ENCODE measurements at regions not wholly inside any gene's neighbourhood (a gene's known extent, or its start where the extent isn't known, plus 50 kb on each side); places are given as distances from the start of the nearest gene placed in this dataset.

- FAIRE-seq = no peak
- no peak for DNase-seq (ENCODE audit: extremely low spot score, insufficient read length, low read depth)
Observed at GRCh38 chr5:60401526-60401925, 298.4 kb downstream of the DEPDC1B start.

DNA sequence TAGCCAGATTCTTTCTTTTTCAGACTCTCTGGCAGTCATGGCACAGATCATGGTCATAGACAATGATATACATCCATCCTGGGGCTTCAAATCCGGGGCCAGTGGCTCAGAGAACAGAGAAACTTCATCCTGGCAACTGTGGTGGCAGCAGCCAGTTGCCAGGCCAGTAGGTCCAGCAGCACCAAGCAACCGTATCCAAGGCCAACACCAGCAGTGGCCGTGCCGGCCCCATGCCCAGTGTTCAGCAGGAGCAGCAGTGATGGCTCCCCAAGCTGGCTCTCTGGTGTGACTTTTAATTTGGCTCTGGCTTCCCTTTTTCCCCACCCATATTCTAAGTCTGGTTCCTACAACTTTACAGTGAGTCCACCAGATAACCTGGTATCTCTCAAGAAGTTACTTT lies 300.5 kb downstream of the DEPDC1B start:
- FAIRE-seq = no peak
- DNase-seq (ENCODE audit: extremely low spot score, insufficient read length, low read depth) = no peak

DNA sequence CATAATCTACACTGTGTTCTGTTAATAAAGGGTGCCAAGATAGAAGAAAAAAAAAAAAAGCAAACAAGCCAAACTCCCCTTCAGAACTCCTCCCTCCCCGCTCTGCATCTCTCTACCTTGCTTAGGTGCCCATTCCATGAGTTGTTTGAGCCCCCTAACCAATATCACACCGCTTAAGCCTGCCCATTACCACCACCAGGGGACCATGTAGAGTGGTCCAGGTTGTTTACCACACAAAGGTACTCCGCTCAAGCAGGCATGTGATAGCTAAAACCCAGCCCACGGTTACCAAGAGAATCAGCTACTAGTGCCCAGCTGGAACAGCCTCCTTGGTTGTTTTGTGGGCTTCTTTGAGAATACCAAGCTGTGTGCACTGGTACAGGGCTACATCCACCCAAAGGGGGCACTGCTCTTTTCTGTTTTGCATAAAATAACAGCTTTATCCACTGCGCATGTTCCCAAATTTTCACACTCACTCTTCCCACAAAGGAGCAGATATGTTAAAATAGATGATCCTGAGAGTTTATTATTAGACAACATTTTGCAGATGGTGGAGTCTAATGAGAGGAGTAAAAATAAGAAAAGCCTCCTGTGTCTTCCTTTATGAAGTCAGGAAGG lies 304.1 kb downstream of the DEPDC1B start:
- DNase-seq (ENCODE audit: extremely low spot score, insufficient read length, low read depth) = no peak
- no peak for FAIRE-seq

DNA sequence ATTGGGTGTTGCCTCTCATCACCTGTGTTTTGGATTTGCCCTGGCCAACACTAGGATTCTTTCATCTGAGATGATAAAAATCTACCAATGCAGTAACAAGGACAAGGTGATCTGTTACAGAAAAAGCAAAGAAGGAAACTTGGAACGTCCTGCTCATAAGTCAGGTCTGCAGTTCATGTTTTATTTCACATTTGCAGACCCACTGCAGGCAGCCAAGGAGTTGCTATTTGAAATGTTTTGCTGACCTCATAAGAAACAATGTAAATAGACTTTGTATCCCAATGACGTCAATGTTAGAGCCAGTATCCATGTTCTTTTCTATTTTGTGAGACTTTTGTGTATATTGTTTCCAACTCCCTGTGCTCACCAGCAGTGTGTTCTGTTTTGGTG lies 312.9 kb downstream of the DEPDC1B start:
- FAIRE-seq = no peak

DNA sequence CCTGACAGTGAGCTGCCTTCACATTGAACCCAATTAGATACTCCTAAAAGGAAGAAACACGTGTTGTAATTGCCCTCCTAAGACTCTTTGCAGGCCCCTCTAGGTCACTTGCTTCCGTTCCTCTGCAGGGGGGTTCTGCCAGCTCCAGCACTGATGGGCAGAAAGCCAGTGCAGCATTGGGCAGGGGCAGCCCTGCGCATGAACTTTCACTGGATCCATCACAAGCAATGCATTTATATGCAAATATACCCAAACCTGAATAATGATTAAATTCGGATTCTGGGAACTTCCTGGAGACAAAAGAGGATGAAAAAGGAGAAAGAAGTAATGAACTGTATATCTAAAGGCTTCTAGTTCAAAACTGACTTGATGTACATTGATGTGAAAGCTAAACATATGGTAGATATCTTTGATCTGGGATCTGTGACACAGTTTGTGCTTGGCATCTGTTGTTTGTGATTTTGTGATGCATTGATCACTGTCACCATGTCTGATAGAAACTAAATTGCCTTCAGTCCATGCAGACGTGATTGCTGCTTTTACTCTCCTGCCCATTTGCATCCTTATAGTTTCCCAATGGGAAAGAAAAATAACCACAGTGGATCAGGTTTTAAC lies 313.4 kb downstream of the DEPDC1B start:
- no peak for FAIRE-seq
- no peak for DNase-seq (ENCODE audit: extremely low spot score, insufficient read length, low read depth)

More for the DNA sequence above, 312.9 kb downstream of the DEPDC1B start:
- no peak for DNase-seq (ENCODE audit: extremely low spot score, insufficient read length, low read depth)

DNA sequence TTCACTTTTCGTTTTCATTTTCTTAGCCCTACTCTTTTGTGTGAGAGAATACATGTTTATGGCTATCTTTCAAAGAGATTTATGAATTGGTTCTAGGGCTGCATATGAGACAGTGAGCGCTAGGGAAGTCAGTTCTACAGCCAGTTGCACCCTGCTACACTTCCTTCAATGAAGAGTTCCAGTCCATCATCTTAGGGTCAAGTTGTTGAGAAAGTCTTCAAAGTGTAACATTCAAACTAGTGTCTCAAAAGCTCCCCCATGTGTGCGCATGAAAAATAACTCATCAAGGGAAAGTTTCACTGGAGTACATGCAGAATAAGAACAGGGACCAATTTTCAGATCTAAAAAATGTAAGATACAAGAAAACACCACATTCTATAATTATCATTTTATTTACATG lies 317.2 kb downstream of the DEPDC1B start:
- DNase-seq (ENCODE audit: extremely low spot score, insufficient read length, low read depth) (no peak), FAIRE-seq (peak; percentile 65)

DNA sequence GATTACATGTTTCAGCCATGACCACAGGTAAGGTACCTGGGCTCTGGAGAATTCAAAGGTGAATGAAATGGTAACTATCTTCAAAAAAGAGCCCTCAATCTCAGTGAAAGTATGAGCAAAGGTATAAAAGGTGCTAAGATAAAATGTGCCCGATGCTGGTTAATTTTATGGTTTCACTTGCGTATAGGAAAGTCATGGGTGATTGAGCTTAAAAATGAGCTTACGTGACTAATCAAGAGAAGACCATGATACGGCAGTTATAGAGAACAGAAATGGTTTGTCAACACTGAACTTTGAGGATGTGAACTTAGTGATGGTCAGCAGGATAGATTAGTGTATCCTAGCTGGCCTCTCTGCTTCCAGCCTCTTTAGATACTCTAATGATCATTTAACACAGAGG lies 320.1 kb downstream of the DEPDC1B start:
- FAIRE-seq (no peak), DNase-seq (ENCODE audit: extremely low spot score, insufficient read length, low read depth) (no peak)

GRCh38 chr5:60377826-60378225 lies 322.1 kb downstream of the DEPDC1B start:
- DNase-seq (ENCODE audit: extremely low spot score, insufficient read length, low read depth) = no peak
- no peak for FAIRE-seq

DNA sequence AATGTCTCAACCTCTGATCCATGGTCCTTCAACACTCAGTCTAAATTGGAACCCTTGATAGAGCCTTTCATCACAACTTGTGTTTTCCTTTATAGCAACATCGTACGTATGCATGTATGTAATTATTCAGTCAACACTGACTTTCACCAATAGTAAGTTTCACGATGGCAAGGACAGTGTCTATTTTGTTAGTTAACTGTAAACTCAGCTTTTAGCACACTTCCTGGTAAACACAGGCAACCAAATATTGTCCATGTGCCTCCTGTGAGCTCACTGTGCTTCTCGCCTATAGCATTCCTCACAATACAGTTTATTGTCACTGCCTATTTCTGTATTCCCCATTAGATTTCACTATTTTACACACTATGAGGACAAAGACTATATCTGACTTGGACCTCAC lies 323.1 kb downstream of the DEPDC1B start:
- DNase-seq (ENCODE audit: extremely low spot score, insufficient read length, low read depth) (no peak), FAIRE-seq (no peak)

GRCh38 chr5:60374409-60374808 lies 325.6 kb downstream of the DEPDC1B start:
- no peak for FAIRE-seq
- no peak for DNase-seq (ENCODE audit: extremely low spot score, insufficient read length, low read depth)

- FAIRE-seq = no peak
- no peak for DNase-seq (ENCODE audit: extremely low spot score, insufficient read length, low read depth)
Observed at GRCh38 chr5:60372786-60373185, 327.2 kb downstream of the DEPDC1B start.

- FAIRE-seq (no peak), DNase-seq (ENCODE audit: extremely low spot score, insufficient read length, low read depth) (no peak)
Observed at GRCh38 chr5:60371065-60371464, 328.9 kb downstream of the DEPDC1B start.

DNA sequence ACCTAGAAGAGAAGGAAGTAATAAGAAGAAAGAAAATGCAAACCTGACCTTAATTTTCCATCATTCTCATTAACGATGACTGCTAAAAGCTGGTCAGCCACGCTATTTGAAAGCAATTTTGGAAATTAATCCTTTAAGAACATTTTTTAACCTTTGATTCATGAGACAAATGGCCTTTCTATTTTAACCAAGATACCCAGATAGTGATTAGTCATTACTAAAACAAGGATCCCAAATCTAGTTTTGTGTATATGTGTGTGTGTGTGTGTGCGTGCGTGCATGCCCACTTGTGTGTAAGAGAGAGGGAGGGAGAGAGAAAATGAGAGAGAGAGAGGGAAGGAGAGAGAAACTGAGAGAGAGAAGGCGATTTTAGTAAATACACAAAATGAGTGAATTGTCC lies 329.5 kb downstream of the DEPDC1B start:
- no peak for FAIRE-seq
- no peak for DNase-seq (ENCODE audit: extremely low spot score, insufficient read length, low read depth)

- no peak for DNase-seq (ENCODE audit: extremely low spot score, insufficient read length, low read depth)
- no peak for FAIRE-seq
Observed at GRCh38 chr5:60369391-60369790, 330.6 kb downstream of the DEPDC1B start.

DNA sequence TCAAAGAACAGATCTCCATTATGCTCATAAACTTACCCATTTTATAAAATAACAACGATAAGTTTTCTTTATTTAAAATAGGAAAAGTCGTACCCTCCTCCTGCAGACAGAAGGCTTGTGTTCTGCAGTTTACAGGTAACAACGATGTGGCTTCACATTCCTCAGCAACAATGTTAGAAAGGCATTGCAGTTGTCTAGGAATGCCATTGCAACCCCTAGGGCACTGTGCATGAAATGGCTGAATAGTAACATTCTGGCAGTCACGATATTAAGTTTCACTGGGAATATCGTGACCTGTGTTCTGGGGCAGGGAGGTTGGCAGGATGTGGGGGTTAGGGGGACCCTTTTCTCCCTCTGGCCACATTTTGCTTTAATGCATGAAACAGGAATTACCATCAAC lies 331.9 kb downstream of the DEPDC1B start:
- DNase-seq (ENCODE audit: extremely low spot score, insufficient read length, low read depth) = no peak

GRCh38 chr5:60366489-60366888 lies 333.5 kb downstream of the DEPDC1B start:
- no peak for DNase-seq (ENCODE audit: extremely low spot score, insufficient read length, low read depth)
- no peak for FAIRE-seq

More for the DNA sequence above, 331.9 kb downstream of the DEPDC1B start:
- no peak for FAIRE-seq

GRCh38 chr5:60365001-60365400 lies 335.0 kb downstream of the DEPDC1B start:
- FAIRE-seq = no peak
- no peak for DNase-seq (ENCODE audit: extremely low spot score, insufficient read length, low read depth)

DNA sequence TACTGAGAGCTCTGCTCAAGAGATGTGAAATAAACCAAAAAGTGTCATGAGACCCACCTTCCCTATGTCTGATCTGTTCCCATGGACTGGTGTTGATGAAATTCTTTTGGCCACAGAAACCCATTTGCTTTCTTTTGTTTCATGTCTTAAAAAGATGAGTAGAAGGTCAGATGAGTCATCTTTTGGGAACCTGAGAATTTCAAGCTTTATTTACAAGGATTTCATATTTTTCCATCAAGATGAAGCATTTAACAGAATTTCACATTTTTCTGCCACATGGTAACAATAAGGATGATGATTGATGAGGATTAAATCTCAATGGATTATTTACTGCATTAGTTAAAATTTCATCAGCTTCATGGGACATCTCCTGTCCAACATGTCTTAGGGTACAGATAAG lies 337.8 kb downstream of the DEPDC1B start:
- no peak for DNase-seq (ENCODE audit: extremely low spot score, insufficient read length, low read depth)
- FAIRE-seq = no peak

GRCh38 chr5:60360355-60360754 lies 339.6 kb downstream of the DEPDC1B start:
- FAIRE-seq (no peak), DNase-seq (ENCODE audit: extremely low spot score, insufficient read length, low read depth) (no peak)

GRCh38 chr5:60357302-60357701 lies 342.7 kb downstream of the DEPDC1B start:
- DNase-seq (ENCODE audit: extremely low spot score, insufficient read length, low read depth) = no peak
- FAIRE-seq = no peak

- FAIRE-seq (no peak), DNase-seq (ENCODE audit: extremely low spot score, insufficient read length, low read depth) (no peak)
Observed at GRCh38 chr5:60356745-60357144, 343.2 kb downstream of the DEPDC1B start.

DNA sequence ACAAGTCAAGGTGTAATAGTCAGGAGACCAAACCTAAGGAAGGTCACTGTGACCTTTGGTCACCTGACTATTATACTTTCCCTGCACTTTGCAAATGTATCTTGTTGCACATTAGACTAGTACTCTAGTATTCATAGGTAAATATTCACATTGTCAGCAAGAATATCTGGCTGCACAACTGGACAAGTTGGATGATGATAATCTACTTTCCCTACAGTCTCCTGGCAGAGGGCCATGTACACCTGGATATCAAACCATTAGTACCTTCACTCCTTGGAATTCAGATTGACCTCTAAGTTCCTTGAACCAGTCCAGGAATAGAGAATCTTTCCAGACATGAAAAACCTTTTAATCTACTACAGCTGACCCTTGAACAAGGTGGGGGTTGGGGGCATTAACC lies 344.8 kb downstream of the DEPDC1B start:
- no peak for DNase-seq (ENCODE audit: extremely low spot score, insufficient read length, low read depth)

More for the DNA sequence above, 344.8 kb downstream of the DEPDC1B start:
- no peak for FAIRE-seq

Data from GM18507 (cell line).